ENCODE measurements at regions not wholly inside any gene's neighbourhood (a gene's known extent, or its start where the extent isn't known, plus 50 kb on each side); places are given as distances from the start of the nearest gene placed in this dataset.

GRCh38 chr12:60393093-60393492 lies 797.3 kb downstream of the SLC16A7 start:
- H3K36me3 ChIP-seq (ENCODE audit: insufficient read depth, low read depth, low read length), result no peaks in the 10 kb centered on the region
- H3K27ac ChIP-seq (ENCODE audit: low read length), result no peak overlapping the region
- no peaks in the 10 kb centered on the region for H3K4me1 ChIP-seq (ENCODE audit: insufficient read depth, low read length)
- H3K27me3 ChIP-seq (ENCODE audit: insufficient read depth, low read length), result no peaks in the 10 kb centered on the region
- no peak overlapping the region for H3K4me3 ChIP-seq (ENCODE audit: low read length)
- H3K9me3 ChIP-seq (ENCODE audit: insufficient read depth, low read depth, low read length), result no peaks in the 10 kb centered on the region; the same call in 1 of the 2 replicates
- H3K9ac ChIP-seq (ENCODE audit: low read depth, low read length), result no peak overlapping the region

GRCh38 chr12:60394665-60395064 lies 798.8 kb downstream of the SLC16A7 start:
- no peaks in the 10 kb centered on the region for H3K27me3 ChIP-seq (ENCODE audit: insufficient read depth, low read length)
- no peaks in the 10 kb centered on the region; the same call in 1 of the 2 replicates for H3K9me3 ChIP-seq (ENCODE audit: insufficient read depth, low read depth, low read length)
- no peak overlapping the region for H3K27ac ChIP-seq (ENCODE audit: low read length)
- H3K4me3 ChIP-seq (ENCODE audit: low read length), result no peak overlapping the region
- H3K36me3 ChIP-seq (ENCODE audit: insufficient read depth, low read depth, low read length), result no peaks in the 10 kb centered on the region
- H3K4me1 ChIP-seq (ENCODE audit: insufficient read depth, low read length), result no peaks in the 10 kb centered on the region
- H3K9ac ChIP-seq (ENCODE audit: low read depth, low read length), result no peak overlapping the region

DNA sequence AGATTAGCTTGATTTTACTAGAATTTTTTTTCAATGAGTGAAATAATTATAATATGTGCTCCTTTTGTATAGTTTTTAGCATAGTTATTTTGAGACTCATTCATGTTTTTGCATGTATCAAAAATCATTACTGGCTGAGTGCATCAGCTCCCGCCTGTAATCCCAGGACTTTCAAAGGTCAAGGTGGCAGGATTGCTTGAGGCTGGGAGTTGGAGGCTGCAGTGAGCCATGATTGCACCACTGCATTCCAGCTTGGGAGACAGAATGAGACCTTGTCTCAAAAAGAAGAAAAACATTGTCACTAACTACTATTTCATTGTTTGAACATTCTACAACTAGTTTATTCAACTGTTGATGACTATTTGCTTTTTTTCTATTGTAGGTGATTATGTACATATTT lies 802.7 kb downstream of the SLC16A7 start:
- H3K27me3 ChIP-seq (ENCODE audit: insufficient read depth, low read length), result no peaks in the 10 kb centered on the region
- H3K9me3 ChIP-seq (ENCODE audit: insufficient read depth, low read depth, low read length), result no peaks in the 10 kb centered on the region
- H3K4me1 ChIP-seq (ENCODE audit: insufficient read depth, low read length), result no peaks in the 10 kb centered on the region

DNA sequence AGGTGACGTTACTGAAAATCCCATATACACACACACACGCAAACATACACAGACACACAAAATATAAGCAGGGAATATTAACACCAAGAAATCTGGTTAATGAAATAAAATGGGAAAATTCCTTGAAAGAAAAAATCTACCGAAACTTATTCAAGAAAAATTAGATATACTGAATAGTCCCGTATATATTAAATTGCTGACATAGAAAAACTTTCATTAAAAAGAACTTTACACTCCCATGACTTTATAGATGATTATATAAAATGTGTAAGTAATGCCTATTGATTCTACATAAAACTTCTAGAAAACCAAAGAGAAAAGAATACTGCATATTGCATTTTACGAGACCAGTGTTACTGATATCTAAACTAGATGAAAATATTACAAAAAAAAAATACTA lies 803.2 kb downstream of the SLC16A7 start:
- H3K9ac ChIP-seq (ENCODE audit: low read depth, low read length), result no peak overlapping the region
- no peaks in the 10 kb centered on the region for H3K27me3 ChIP-seq (ENCODE audit: insufficient read depth, low read length)
- H3K27ac ChIP-seq (ENCODE audit: low read length), result no peak overlapping the region
- no peaks in the 10 kb centered on the region for H3K36me3 ChIP-seq (ENCODE audit: insufficient read depth, low read depth, low read length)
- no peak overlapping the region for H3K4me3 ChIP-seq (ENCODE audit: low read length)
- no peaks in the 10 kb centered on the region for H3K4me1 ChIP-seq (ENCODE audit: insufficient read depth, low read length)
- no peaks in the 10 kb centered on the region for H3K9me3 ChIP-seq (ENCODE audit: insufficient read depth, low read depth, low read length)

More for the DNA sequence above, 802.7 kb downstream of the SLC16A7 start:
- Histone ChIP-seq H3K36me3 (ENCODE audit: insufficient read depth, low read depth, low read length) (no peaks in the 10 kb centered on the region), H3K27ac (ENCODE audit: low read length) (no peak overlapping the region), H3K4me3 (ENCODE audit: low read length) (no peak overlapping the region), H3K9ac (ENCODE audit: low read depth, low read length) (no peak overlapping the region)

GRCh38 chr12:60402996-60403395 lies 807.2 kb downstream of the SLC16A7 start:
- Histone ChIP-seq H3K27ac (ENCODE audit: low read length) (no peak overlapping the region), H3K9me3 (ENCODE audit: insufficient read depth, low read depth, low read length) (no peaks in the 10 kb centered on the region), H3K4me3 (ENCODE audit: low read length) (no peak overlapping the region), H3K9ac (ENCODE audit: low read depth, low read length) (no peak overlapping the region), H3K36me3 (ENCODE audit: insufficient read depth, low read depth, low read length) (no peaks in the 10 kb centered on the region), H3K27me3 (ENCODE audit: insufficient read depth, low read length) (no peaks in the 10 kb centered on the region), H3K4me1 (ENCODE audit: insufficient read depth, low read length) (no peaks in the 10 kb centered on the region)

- Histone ChIP-seq H3K27ac (ENCODE audit: low read length) (no peak overlapping the region), H3K9ac (ENCODE audit: low read depth, low read length) (no peak overlapping the region), H3K4me1 (ENCODE audit: insufficient read depth, low read length) (no peaks in the 10 kb centered on the region), H3K9me3 (ENCODE audit: insufficient read depth, low read depth, low read length) (peaks cover 11% of the 10 kb centered on the region), H3K36me3 (ENCODE audit: insufficient read depth, low read depth, low read length) (no peaks in the 10 kb centered on the region), H3K4me3 (ENCODE audit: low read length) (no peak overlapping the region), H3K27me3 (ENCODE audit: insufficient read depth, low read length) (no peaks in the 10 kb centered on the region)
Measured at GRCh38 chr12:60415351-60415750, 819.5 kb downstream of the SLC16A7 start.

- Histone ChIP-seq H3K27me3 (ENCODE audit: insufficient read depth, low read length) (no peaks in the 10 kb centered on the region), H3K9me3 (ENCODE audit: insufficient read depth, low read depth, low read length) (peaks cover 11% of the 10 kb centered on the region), H3K36me3 (ENCODE audit: insufficient read depth, low read depth, low read length) (no peaks in the 10 kb centered on the region), H3K4me3 (ENCODE audit: low read length) (no peak overlapping the region), H3K27ac (ENCODE audit: low read length) (no peak overlapping the region), H3K4me1 (ENCODE audit: insufficient read depth, low read length) (no peaks in the 10 kb centered on the region), H3K9ac (ENCODE audit: low read depth, low read length) (no peak overlapping the region)
Measured at GRCh38 chr12:60419986-60420385, 824.2 kb downstream of the SLC16A7 start.

DNA sequence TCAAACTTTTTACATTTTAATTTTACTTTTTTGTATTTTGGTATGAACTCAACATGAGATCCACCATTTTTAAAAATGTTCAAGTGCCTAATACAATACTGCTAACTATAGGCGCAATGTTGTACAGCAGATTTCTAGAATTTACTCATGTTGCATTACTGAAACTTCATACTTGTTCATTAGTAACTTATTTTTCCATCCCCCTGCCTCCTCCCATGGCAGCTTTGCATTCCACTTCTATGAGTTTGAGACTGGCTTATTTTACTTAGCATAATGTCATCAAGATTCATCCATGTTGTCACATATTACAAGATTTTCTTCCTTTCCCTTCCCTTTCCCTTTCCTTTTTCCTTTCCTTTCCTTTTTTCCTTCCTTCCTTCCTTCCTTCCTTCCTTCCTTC lies 825.9 kb downstream of the SLC16A7 start:
- H3K36me3 ChIP-seq (ENCODE audit: insufficient read depth, low read depth, low read length), result no peaks in the 10 kb centered on the region
- no peak overlapping the region for H3K4me3 ChIP-seq (ENCODE audit: low read length)
- H3K4me1 ChIP-seq (ENCODE audit: insufficient read depth, low read length), result no peaks in the 10 kb centered on the region
- no peak overlapping the region for H3K27ac ChIP-seq (ENCODE audit: low read length)
- no peaks in the 10 kb centered on the region; the same call in 1 of the 2 replicates for H3K9me3 ChIP-seq (ENCODE audit: insufficient read depth, low read depth, low read length)
- H3K27me3 ChIP-seq (ENCODE audit: insufficient read depth, low read length), result no peaks in the 10 kb centered on the region
- H3K9ac ChIP-seq (ENCODE audit: low read depth, low read length), result no peak overlapping the region

GRCh38 chr12:60437297-60437696 lies 841.5 kb downstream of the SLC16A7 start:
- Histone ChIP-seq H3K9ac (ENCODE audit: low read depth, low read length) (no peak overlapping the region), H3K4me3 (ENCODE audit: low read length) (no peak overlapping the region), H3K36me3 (ENCODE audit: insufficient read depth, low read depth, low read length) (no peaks in the 10 kb centered on the region), H3K27ac (ENCODE audit: low read length) (no peak overlapping the region), H3K27me3 (ENCODE audit: insufficient read depth, low read length) (no peaks in the 10 kb centered on the region), H3K9me3 (ENCODE audit: insufficient read depth, low read depth, low read length) (no peaks in the 10 kb centered on the region), H3K4me1 (ENCODE audit: insufficient read depth, low read length) (no peaks in the 10 kb centered on the region)

DNA sequence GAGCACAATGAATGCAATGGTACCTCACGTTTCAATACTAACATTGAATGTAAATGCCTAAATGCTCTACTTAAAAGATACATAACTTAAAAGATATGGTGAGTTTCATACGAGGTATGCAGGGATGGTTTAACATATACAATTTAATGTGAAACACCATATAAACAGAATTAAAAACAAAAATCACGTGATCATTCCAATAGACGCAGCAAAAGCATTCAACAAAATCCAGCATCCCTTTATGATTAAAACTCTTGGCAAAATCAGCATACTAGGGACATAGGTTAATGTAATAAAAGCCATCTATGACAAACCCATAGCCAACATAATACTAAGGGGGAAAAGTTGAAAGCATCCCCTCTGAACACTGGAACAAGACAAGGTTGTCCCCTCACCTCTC lies 845.7 kb downstream of the SLC16A7 start:
- no peak overlapping the region for H3K9ac ChIP-seq (ENCODE audit: low read depth, low read length)
- H3K4me3 ChIP-seq (ENCODE audit: low read length), result no peak overlapping the region
- H3K27ac ChIP-seq (ENCODE audit: low read length), result no peak overlapping the region
- H3K4me1 ChIP-seq (ENCODE audit: insufficient read depth, low read length), result no peaks in the 10 kb centered on the region
- H3K9me3 ChIP-seq (ENCODE audit: insufficient read depth, low read depth, low read length), result peaks cover 3% of the 10 kb centered on the region
- no peaks in the 10 kb centered on the region for H3K27me3 ChIP-seq (ENCODE audit: insufficient read depth, low read length)
- no peaks in the 10 kb centered on the region for H3K36me3 ChIP-seq (ENCODE audit: insufficient read depth, low read depth, low read length)

GRCh38 chr12:60451457-60451856 lies 855.6 kb downstream of the SLC16A7 start:
- no peaks in the 10 kb centered on the region for H3K36me3 ChIP-seq (ENCODE audit: insufficient read depth, low read depth, low read length)
- H3K4me1 ChIP-seq (ENCODE audit: insufficient read depth, low read length), result no peaks in the 10 kb centered on the region
- H3K9ac ChIP-seq (ENCODE audit: low read depth, low read length), result no peak overlapping the region
- H3K4me3 ChIP-seq (ENCODE audit: low read length), result no peak overlapping the region
- no peak overlapping the region for H3K27ac ChIP-seq (ENCODE audit: low read length)
- no peaks in the 10 kb centered on the region for H3K27me3 ChIP-seq (ENCODE audit: insufficient read depth, low read length)
- H3K9me3 ChIP-seq (ENCODE audit: insufficient read depth, low read depth, low read length), result no peaks in the 10 kb centered on the region

GRCh38 chr12:60465060-60465459 lies 869.2 kb downstream of the SLC16A7 start:
- no peak overlapping the region for H3K9ac ChIP-seq (ENCODE audit: low read depth, low read length)
- no peak overlapping the region for H3K4me3 ChIP-seq (ENCODE audit: low read length)
- H3K27me3 ChIP-seq (ENCODE audit: insufficient read depth, low read length), result no peaks in the 10 kb centered on the region
- H3K36me3 ChIP-seq (ENCODE audit: insufficient read depth, low read depth, low read length), result no peaks in the 10 kb centered on the region
- H3K27ac ChIP-seq (ENCODE audit: low read length), result no peak overlapping the region
- no peaks in the 10 kb centered on the region for H3K9me3 ChIP-seq (ENCODE audit: insufficient read depth, low read depth, low read length)
- H3K4me1 ChIP-seq (ENCODE audit: insufficient read depth, low read length), result no peaks in the 10 kb centered on the region

DNA sequence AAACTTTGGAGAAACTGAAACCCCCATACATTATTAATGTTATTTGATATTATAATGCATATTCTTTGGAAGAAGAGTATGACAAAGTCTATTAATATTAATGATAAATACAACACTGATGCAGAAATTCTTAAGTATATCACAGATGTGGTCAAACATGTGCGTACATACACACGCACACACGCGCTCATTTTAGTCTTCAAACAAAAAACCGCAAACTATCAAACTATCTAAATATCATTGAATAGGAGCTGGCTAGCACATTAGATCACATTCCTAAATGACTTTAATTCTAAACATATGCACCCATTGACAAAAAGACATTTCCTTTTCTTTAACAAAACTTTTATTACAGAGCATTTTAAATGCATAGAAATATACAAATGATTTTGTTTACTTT lies 872.7 kb downstream of the SLC16A7 start:
- H3K27ac ChIP-seq (ENCODE audit: low read length), result no peak overlapping the region
- no peak overlapping the region for H3K4me3 ChIP-seq (ENCODE audit: low read length)
- no peaks in the 10 kb centered on the region for H3K36me3 ChIP-seq (ENCODE audit: insufficient read depth, low read depth, low read length)
- no peaks in the 10 kb centered on the region for H3K9me3 ChIP-seq (ENCODE audit: insufficient read depth, low read depth, low read length)
- H3K4me1 ChIP-seq (ENCODE audit: insufficient read depth, low read length), result no peaks in the 10 kb centered on the region
- H3K9ac ChIP-seq (ENCODE audit: low read depth, low read length), result no peak overlapping the region
- no peaks in the 10 kb centered on the region for H3K27me3 ChIP-seq (ENCODE audit: insufficient read depth, low read length)

Data from iPS-20b (cell line).